H1 (cell line): ENCODE measurements at regions not wholly inside any gene's neighbourhood (a gene's known extent, or its start where the extent isn't known, plus 50 kb on each side); places are given as distances from the start of the nearest gene placed in this dataset.

Experiments
- CBX5 ChIP-seq: fragments of 300-800, 300-1000 bp; sonication (generic); IDR thresholded peaks from 2 replicates; pipeline ENCODE4 v1.7.1; 2016; ENCODE audit warnings: antibody characterized with exemption, low read length, low read depth
- HDAC6 ChIP-seq: IDR thresholded peaks from one replicate; pipeline ENCODE4 v1.7.1; 2012; ENCODE audit warnings: low read depth, mild to moderate bottlenecking, inconsistent platforms, low read length, moderate library complexity
- KDM4A ChIP-seq: IDR thresholded peaks from one replicate; pipeline ENCODE4 v1.7.1; 2012; ENCODE audit warnings: low read depth, mild to moderate bottlenecking, moderate library complexity, low read length, inconsistent platforms; ENCODE audit not compliant: severe bottlenecking
- NRF1 ChIP-seq: IDR thresholded peaks from 2 replicates; pipeline ENCODE4 v1.6.1; 2011; ENCODE audit warnings: mild to moderate bottlenecking, low read depth, low read length, improper control_type of control experiment
- POU5F1 ChIP-seq: IDR thresholded peaks from 2 replicates; pipeline ENCODE4 v1.6.1; 2011; ENCODE audit warnings: low read depth, mild to moderate bottlenecking, low read length, moderate library complexity
- RXRA ChIP-seq: IDR thresholded peaks from 2 replicates; pipeline ENCODE4 v1.6.1; 2011; ENCODE audit warnings: low read depth, mild to moderate bottlenecking, low read length, moderate library complexity; ENCODE audit not compliant: insufficient read depth
- YY1 ChIP-seq: IDR thresholded peaks from 2 replicates; pipeline ENCODE4 v1.6.1; 2011; ENCODE audit warnings: low read depth, mild to moderate bottlenecking, low read length
- TF ChIP-seq, protein P1 (sequence below): IDR thresholded peaks from 2 replicates; pipeline ENCODE4 v1.6.1; 2012; ENCODE audit warnings: inconsistent platforms
- TF ChIP-seq, protein P2 (sequence below): fragments of 300-600 bp; sonication (generic); IDR thresholded peaks from 2 replicates; pipeline ENCODE4 v1.7.1; 2012; ENCODE audit warnings: low read length, moderate library complexity, mild to moderate bottlenecking, inconsistent platforms; ENCODE audit not compliant: insufficient replicate concordance

DNA sequence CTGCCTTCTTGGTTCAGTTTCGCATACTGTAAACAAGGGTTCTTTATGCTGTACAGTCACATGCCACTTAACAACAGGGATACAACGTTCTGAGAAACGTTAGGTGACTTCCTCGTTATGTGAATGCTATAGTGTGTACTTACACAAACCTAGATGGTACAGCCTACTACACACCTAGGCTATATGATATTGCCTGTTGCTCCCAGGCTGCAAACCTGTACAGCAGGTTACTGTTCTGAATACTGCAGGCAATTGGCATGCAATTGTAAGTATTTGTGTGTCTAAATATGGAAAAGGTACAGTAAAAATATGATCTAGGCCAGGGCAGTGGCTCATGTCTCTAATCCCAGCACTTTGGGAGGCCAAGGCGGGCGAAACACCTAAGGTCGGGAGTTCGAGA, 85.7 kb upstream of the PRDM11 start (continued):
- TF ChIP-seq RXRA: no peak
- no peak for TF ChIP-seq HDAC6
- TF ChIP-seq, protein P1, sequence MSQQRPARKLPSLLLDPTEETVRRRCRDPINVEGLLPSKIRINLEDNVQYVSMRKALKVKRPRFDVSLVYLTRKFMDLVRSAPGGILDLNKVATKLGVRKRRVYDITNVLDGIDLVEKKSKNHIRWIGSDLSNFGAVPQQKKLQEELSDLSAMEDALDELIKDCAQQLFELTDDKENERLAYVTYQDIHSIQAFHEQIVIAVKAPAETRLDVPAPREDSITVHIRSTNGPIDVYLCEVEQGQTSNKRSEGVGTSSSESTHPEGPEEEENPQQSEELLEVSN: no peak
- no peak for TF ChIP-seq POU5F1
- no peak for TF ChIP-seq KDM4A
- no peak for TF ChIP-seq NRF1
- no peak for TF ChIP-seq CBX5
- TF ChIP-seq YY1: no peak
- TF ChIP-seq, protein P2, sequence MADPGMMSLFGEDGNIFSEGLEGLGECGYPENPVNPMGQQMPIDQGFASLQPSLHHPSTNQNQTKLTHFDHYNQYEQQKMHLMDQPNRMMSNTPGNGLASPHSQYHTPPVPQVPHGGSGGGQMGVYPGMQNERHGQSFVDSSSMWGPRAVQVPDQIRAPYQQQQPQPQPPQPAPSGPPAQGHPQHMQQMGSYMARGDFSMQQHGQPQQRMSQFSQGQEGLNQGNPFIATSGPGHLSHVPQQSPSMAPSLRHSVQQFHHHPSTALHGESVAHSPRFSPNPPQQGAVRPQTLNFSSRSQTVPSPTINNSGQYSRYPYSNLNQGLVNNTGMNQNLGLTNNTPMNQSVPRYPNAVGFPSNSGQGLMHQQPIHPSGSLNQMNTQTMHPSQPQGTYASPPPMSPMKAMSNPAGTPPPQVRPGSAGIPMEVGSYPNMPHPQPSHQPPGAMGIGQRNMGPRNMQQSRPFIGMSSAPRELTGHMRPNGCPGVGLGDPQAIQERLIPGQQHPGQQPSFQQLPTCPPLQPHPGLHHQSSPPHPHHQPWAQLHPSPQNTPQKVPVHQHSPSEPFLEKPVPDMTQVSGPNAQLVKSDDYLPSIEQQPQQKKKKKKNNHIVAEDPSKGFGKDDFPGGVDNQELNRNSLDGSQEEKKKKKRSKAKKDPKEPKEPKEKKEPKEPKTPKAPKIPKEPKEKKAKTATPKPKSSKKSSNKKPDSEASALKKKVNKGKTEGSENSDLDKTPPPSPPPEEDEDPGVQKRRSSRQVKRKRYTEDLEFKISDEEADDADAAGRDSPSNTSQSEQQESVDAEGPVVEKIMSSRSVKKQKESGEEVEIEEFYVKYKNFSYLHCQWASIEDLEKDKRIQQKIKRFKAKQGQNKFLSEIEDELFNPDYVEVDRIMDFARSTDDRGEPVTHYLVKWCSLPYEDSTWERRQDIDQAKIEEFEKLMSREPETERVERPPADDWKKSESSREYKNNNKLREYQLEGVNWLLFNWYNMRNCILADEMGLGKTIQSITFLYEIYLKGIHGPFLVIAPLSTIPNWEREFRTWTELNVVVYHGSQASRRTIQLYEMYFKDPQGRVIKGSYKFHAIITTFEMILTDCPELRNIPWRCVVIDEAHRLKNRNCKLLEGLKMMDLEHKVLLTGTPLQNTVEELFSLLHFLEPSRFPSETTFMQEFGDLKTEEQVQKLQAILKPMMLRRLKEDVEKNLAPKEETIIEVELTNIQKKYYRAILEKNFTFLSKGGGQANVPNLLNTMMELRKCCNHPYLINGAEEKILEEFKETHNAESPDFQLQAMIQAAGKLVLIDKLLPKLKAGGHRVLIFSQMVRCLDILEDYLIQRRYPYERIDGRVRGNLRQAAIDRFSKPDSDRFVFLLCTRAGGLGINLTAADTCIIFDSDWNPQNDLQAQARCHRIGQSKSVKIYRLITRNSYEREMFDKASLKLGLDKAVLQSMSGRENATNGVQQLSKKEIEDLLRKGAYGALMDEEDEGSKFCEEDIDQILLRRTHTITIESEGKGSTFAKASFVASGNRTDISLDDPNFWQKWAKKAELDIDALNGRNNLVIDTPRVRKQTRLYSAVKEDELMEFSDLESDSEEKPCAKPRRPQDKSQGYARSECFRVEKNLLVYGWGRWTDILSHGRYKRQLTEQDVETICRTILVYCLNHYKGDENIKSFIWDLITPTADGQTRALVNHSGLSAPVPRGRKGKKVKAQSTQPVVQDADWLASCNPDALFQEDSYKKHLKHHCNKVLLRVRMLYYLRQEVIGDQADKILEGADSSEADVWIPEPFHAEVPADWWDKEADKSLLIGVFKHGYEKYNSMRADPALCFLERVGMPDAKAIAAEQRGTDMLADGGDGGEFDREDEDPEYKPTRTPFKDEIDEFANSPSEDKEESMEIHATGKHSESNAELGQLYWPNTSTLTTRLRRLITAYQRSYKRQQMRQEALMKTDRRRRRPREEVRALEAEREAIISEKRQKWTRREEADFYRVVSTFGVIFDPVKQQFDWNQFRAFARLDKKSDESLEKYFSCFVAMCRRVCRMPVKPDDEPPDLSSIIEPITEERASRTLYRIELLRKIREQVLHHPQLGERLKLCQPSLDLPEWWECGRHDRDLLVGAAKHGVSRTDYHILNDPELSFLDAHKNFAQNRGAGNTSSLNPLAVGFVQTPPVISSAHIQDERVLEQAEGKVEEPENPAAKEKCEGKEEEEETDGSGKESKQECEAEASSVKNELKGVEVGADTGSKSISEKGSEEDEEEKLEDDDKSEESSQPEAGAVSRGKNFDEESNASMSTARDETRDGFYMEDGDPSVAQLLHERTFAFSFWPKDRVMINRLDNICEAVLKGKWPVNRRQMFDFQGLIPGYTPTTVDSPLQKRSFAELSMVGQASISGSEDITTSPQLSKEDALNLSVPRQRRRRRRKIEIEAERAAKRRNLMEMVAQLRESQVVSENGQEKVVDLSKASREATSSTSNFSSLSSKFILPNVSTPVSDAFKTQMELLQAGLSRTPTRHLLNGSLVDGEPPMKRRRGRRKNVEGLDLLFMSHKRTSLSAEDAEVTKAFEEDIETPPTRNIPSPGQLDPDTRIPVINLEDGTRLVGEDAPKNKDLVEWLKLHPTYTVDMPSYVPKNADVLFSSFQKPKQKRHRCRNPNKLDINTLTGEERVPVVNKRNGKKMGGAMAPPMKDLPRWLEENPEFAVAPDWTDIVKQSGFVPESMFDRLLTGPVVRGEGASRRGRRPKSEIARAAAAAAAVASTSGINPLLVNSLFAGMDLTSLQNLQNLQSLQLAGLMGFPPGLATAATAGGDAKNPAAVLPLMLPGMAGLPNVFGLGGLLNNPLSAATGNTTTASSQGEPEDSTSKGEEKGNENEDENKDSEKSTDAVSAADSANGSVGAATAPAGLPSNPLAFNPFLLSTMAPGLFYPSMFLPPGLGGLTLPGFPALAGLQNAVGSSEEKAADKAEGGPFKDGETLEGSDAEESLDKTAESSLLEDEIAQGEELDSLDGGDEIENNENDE: no peak
